ENCODE measurements at regions not wholly inside any gene's neighbourhood (a gene's known extent, or its start where the extent isn't known, plus 50 kb on each side); places are given as distances from the start of the nearest gene placed in this dataset.

- no peak for TF ChIP-seq NFIC (IDR thresholded peaks at IDR 0.05)
- TF ChIP-seq EGR1 (IDR thresholded peaks at IDR 0.05) = no peak
- TF ChIP-seq TAF1 (IDR thresholded peaks at IDR 0.05; ENCODE audit: low read depth) = no peak
- TF ChIP-seq ZBTB7A (IDR thresholded peaks at IDR 0.05; ENCODE audit: low read depth) = no peak
- TF ChIP-seq CEBPB (IDR thresholded peaks at IDR 0.05) = no peak
- TF ChIP-seq REST (IDR thresholded peaks at IDR 0.05; ENCODE audit: low read depth) = no peak
- TF ChIP-seq RAD21 (IDR thresholded peaks at IDR 0.05; ENCODE audit: low read depth) = no peak
- no peak for TF ChIP-seq TCF12 (IDR thresholded peaks at IDR 0.05; ENCODE audit: low read depth)
- TF ChIP-seq, protein P1, sequence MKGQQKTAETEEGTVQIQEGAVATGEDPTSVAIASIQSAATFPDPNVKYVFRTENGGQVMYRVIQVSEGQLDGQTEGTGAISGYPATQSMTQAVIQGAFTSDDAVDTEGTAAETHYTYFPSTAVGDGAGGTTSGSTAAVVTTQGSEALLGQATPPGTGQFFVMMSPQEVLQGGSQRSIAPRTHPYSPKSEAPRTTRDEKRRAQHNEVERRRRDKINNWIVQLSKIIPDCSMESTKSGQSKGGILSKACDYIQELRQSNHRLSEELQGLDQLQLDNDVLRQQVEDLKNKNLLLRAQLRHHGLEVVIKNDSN (IDR thresholded peaks at IDR 0.05) = no peak
- no peak for TF ChIP-seq TEAD4 (IDR thresholded peaks at IDR 0.05)
- TF ChIP-seq EP300 (IDR thresholded peaks at IDR 0.05; ENCODE audit: borderline replicate concordance) = no peak
- TF ChIP-seq MAX (IDR thresholded peaks at IDR 0.05) = no peak
- TF ChIP-seq FOXM1 (IDR thresholded peaks at IDR 0.05; ENCODE audit: borderline replicate concordance, low read depth) = no peak
- TF ChIP-seq YY1 (IDR thresholded peaks at IDR 0.05; ENCODE audit: low read depth) = no peak
- TF ChIP-seq CREB1 (IDR thresholded peaks at IDR 0.05; ENCODE audit: low read depth) = no peak
Measured at GRCh38 chr13:29677627-29678026, 82.1 kb upstream of the SLC7A1 start.

- TF ChIP-seq TAF1 (IDR thresholded peaks at IDR 0.05; ENCODE audit: low read depth) (no peak), YY1 (IDR thresholded peaks at IDR 0.05; ENCODE audit: low read depth) (0 out of 2 replicates have a peak, but pooled peaks have one; percentile 17)
Measured at GRCh38 chr13:29676941-29677452, 81.5 kb upstream of the SLC7A1 start.

DNA sequence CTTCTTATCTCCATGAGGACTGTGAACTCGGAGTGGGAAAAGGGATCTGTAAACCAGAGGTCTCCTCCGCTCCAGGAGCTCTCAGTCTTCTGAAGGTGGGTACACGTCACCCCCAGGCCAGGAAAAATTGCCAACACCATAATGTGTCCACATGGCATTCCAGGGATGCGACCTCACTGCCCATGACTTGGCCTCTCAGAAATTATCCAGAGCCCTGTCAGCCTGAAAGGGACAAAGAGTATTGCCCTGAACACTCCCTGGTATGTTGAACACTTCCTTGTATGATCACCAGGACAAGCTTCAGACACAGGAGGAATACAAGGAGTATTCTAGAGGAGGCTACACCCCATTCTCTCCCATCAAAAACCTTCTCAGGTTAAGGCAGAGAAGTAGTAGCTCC lies 81.0 kb upstream of the SLC7A1 start:
- peak; percentile 61 for TF ChIP-seq TEAD4 (IDR thresholded peaks at IDR 0.05)
- TF ChIP-seq FOXM1 (IDR thresholded peaks at IDR 0.05; ENCODE audit: borderline replicate concordance, low read depth) = no peak

- TF ChIP-seq EGR1 (IDR thresholded peaks at IDR 0.05) (no peak), REST (IDR thresholded peaks at IDR 0.05; ENCODE audit: low read depth) (no peak), CEBPB (IDR thresholded peaks at IDR 0.05) (peak; percentile 52; the same call in 1 of the 2 replicates)
Measured at GRCh38 chr13:29674532-29674931, 79.0 kb upstream of the SLC7A1 start.

- no peak for TF ChIP-seq MAX (IDR thresholded peaks at IDR 0.05)
- TF ChIP-seq CEBPB (IDR thresholded peaks at IDR 0.05) = no peak
- TF ChIP-seq NFIC (IDR thresholded peaks at IDR 0.05) = no peak
- TF ChIP-seq TAF1 (IDR thresholded peaks at IDR 0.05; ENCODE audit: low read depth) = no peak
- TF ChIP-seq EGR1 (IDR thresholded peaks at IDR 0.05) = no peak
- no peak for TF ChIP-seq TEAD4 (IDR thresholded peaks at IDR 0.05)
- TF ChIP-seq RAD21 (IDR thresholded peaks at IDR 0.05; ENCODE audit: low read depth) = no peak
- no peak for TF ChIP-seq CREB1 (IDR thresholded peaks at IDR 0.05; ENCODE audit: low read depth)
- no peak for TF ChIP-seq EP300 (IDR thresholded peaks at IDR 0.05; ENCODE audit: borderline replicate concordance)
- TF ChIP-seq ZBTB7A (IDR thresholded peaks at IDR 0.05; ENCODE audit: low read depth) = no peak
- no peak for TF ChIP-seq YY1 (IDR thresholded peaks at IDR 0.05; ENCODE audit: low read depth)
- no peak for TF ChIP-seq TCF12 (IDR thresholded peaks at IDR 0.05; ENCODE audit: low read depth)
- TF ChIP-seq FOXM1 (IDR thresholded peaks at IDR 0.05; ENCODE audit: borderline replicate concordance, low read depth) = no peak
- TF ChIP-seq REST (IDR thresholded peaks at IDR 0.05; ENCODE audit: low read depth) = no peak
- TF ChIP-seq, protein P1 (IDR thresholded peaks at IDR 0.05) = no peak
Measured at GRCh38 chr13:29664591-29664990, 69.1 kb upstream of the SLC7A1 start.

Measured in Ishikawa (cell line).